Forelimb muscle (tissue), 1 donor: ENCODE measurements at regions not wholly inside any gene's neighbourhood (a gene's known extent, or its start where the extent isn't known, plus 50 kb on each side); places are given as distances from the start of the nearest gene placed in this dataset.
"Not testable (repeated sequence)": the region's sequence is repeated elsewhere in the genome, so short reads cannot be mapped to it uniquely, and the experiment has no call there.

Experiments used
- DNase-seq: peaks from one replicate; pipeline ENCODE4 v3.0.0-alpha.2; 2013; ENCODE audit warnings: low read depth

DNA sequence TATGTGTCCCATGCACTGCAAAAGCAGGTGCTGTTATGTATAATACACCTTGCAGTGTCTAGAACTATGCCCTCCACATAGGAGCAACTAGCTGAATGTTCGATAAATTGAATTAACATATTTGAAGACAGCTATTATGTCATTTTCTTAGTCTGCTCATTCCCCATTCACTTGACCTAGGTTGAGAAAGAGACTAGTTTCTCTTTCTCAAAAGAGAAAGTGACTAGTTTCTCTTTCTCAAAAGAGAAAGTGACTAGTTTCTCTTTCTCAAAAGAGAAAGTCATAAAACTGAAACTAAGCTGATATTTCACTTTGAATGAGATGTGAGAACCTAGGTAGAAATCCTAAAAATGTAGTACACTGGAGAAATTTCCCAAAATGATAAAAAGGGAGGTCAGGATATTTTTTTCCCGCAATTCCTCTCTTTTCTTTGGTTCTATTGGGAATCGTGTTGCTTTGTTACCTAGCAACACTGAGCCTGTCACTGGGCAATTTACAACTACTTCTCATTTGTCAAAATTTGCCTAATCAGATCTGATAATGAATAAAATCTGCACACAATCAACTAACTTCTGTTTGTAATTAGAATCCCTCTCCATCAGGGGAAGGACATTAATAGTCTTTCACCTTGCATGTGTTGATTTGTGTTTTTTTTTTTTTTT, 132.0 kb upstream of the GRIA1 start:
- no peak for DNase-seq

DNA sequence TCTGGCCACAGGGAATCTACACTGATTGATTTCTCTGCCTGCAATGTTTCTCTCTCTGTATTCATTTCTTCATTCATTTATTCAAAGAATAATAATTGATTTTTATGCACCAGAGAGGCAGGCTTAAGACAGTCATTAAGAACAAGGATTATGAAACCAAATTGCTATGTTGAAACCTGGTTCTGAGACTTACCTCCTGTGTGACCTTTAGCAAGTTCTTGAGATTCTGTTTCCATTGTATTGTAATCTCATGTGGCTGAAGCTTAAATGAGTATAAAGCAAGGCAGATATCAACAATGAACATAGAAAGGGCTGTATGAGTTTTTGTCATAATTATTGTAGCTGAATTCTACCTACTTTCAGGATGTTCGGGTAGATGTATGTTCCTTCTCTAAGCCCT, 129.6 kb upstream of the GRIA1 start:
- DNase-seq = no peak

DNA sequence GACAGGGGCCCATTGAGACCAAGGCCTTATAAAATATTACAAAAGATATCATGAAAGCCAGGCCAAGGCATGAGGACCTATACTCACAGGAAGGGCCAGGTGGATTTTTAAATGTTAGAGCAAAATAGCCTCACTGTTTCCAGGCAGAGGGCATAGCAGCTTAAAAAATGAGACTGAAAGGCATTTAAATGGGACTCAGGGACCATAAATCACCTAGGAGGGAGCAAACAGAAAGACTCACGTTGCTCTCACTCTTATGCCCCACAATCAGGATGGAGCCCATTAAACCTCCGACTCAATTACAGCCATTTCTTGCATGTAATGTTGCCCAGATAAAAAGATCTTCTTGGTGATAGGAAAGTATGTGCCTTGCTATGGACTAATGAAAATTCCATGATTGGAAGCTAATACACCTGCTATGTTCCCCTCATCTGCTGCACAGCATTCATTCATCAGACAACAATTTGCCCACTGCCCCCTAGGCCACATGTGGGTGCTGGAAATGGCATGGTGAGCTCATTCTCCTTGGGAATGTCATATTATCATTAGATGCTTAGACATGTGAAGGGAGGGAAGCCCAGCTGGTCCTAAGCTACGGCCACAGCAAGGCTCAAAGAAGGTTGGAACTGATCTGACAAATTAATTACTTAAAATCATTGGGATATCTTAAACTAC, 128.6 kb upstream of the GRIA1 start:
- DNase-seq = no peak

DNA sequence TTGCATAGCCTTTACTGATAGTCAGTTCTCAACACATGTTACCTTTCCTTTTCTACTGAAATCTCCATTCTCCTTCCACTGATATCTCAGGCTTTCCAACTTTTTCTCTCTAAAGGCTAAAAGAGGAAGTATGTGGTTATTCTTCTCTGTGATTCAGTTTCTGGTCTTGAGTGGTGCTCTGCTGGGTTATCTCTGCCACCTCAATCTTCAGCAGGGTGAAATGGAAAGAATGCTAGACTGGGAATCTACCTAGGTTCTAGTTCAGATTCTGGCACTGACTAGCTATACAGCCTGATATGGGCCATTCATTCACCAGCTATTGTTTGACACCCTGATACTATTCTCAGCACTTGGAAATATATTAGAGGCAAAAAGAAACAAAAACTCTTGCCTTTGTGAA, 124.9 kb upstream of the GRIA1 start:
- no peak for DNase-seq

DNA sequence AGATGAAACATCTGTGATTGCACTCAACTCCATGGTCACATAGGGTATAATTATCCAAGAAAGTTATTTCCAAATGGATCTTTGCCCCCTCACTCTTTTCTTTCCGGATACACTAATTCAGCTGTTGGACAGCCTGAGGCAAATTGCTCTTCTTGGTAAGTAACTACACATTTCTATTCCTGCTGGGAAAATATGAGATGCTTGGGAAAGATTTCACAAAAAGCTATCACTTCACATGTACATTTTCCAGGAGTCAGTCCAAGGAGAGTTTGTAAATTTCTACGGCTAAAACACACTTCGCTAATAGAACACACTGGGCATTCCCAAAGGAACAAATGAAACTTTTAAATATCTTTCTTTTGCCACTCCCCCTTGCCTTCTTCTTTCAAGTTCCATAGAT, 123.0 kb upstream of the GRIA1 start:
- peak; percentile 83 for DNase-seq

DNA sequence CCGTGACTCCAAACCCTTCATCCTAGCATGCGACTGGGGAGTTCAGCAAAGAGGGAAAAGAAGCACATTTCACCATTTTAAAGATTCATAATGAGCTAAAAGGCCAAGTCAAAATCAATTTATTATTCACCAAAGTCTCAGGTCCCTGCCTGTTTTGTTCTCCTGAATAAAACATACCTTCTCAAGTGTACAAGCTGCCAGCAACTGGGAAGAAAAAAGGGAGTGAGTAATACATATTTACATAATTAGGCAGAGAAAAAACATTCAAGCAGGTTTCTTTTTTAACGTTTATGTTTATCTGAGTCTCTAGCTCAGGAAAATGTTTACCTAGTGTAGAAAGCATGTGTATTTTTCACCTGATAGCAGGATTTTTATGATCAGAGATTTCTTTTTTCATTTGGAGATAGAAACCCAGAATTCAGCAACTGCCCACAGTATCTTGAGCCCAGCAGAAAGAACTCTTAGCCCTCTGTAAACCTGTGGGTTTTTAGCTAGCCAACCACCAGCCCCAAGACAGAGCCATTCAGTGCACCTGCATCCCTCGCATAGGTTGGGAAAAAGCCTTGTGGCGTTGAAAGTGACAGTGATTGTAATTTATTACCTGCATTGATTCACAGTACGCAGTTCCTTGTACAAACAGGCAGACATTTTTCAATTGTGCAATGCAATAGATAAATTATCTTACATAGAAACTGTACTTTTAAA, 117.9 kb upstream of the GRIA1 start:
- no peak for DNase-seq

DNA sequence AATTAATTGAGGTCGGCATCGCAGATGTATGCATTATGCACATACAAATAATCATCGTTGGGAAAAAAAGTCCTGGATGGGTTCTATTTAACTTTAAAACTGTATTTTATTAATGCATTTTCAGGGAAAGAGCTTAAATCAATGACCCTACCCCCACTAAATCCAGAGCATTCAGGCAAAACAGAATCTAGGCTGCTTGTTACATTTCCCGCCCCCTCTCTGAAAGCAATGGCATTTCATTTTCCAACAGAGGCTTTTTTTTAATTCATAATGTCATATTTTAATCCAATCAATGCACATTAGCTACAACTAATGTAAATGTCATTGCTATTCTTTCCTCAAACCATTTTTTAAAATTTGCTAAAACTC, 117.4 kb upstream of the GRIA1 start:
- DNase-seq = no peak

DNA sequence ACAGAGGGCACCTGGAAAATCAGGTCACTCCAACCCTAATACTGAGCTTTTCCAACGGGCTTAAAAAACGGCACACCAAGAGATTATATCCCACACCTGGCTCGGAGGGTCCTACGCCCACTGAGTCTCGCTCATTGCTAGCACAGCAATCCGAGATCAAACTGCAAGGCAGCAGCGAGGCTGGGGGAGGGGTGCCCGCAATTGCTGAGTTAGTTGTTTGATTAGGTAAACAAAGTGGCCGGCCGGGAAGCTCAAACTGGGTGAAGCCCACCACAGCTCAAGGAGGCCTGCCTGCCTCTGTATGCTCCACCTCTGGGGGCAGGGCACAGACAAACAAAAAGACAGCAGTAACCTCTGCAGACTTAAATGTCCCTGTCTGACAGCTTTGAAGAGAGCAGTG, 108.8 kb upstream of the GRIA1 start:
- not testable (repeated sequence) for DNase-seq

DNA sequence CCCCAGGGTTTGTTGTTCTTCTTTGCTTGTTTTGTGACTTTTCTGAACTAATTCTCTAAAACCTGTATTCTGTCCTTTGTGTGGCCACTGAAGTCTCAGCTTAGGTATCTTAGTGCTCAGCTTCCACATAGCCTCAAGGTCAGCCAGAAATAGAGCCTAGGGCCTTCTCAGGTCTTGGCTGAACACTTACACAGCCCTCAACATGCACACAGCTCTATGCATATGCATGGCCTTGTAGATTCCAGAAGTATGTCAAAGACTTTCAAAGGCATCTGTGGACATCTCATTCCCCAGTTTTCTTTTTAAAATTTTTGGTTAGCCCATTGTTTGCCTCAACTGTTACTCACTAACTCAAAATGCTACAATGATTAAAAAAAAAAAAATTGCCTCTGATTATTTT, 99.9 kb upstream of the GRIA1 start:
- DNase-seq = no peak

DNA sequence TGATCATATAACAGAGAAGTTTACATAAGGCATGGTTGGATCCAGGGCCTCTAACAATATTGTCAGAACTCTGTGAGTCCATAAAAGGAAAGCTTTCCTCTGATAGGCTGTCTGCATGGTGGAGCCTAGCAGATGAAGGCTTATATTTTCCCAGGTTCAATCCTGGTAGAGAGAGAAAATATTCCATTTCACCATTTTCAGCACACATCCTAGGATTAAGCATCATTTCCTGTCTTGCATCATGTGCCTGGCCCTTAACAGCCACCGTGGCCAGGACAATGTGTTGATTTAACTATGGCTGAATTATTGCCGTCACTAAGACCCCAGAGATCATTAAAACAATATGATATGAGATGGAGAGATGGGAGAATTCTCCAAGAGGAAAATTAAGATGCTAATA, 90.9 kb upstream of the GRIA1 start:
- DNase-seq = no peak

DNA sequence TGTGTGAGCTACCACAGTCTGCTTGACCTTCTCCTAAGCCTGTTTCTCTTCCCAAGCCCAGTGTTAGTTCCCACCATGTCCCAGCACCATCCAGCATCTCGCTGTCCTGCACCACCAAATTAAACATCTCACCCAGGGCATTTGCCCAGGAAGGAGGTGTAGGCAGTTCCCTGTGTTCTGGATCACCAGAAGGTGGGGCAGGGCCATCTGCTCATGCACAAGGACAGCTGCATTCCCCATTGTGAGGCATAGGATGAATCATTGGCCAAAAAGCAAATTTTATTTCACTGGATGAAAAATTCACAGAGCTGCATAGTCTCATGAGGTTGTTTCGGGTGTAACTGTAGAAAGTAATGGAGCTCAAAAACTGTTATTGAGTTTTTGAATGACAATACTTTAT, 89.5 kb upstream of the GRIA1 start:
- DNase-seq = no peak

DNA sequence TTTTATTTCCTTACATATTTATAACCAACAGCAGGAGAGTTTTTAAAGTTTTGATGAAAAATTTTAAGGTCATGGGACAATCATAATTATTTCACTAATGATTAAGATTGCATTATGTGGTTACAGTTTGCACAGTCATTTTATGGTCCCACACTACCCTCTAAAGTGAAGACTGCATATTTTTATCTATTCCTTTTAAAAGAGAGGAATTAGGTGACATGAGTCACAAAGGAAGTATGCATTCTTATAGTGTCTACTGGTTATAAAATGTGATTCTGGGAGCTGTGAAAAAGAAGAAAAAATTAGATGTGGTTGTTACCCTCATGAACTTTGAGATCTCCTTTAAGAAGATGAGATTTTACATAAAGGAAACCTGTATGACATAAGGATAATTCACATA, 87.9 kb upstream of the GRIA1 start:
- DNase-seq = no peak

DNA sequence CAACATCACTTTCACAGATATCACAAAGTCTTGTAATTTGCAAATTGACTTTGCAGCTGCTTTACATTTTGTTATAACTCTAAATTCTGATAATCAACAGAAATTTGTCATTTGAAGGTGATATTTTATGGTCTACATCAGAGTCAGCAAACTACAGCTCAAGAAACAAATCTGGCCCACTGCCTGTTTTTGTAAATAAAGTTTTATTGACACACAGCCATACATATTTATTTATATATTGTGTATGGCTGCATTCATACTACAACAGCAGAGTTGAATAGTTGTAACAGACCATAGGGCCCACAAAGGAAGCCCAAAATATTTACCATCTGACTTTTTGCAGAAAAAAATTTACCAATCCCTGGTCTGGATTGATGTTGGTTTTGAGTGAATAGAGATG, 87.0 kb upstream of the GRIA1 start:
- no peak for DNase-seq

DNA sequence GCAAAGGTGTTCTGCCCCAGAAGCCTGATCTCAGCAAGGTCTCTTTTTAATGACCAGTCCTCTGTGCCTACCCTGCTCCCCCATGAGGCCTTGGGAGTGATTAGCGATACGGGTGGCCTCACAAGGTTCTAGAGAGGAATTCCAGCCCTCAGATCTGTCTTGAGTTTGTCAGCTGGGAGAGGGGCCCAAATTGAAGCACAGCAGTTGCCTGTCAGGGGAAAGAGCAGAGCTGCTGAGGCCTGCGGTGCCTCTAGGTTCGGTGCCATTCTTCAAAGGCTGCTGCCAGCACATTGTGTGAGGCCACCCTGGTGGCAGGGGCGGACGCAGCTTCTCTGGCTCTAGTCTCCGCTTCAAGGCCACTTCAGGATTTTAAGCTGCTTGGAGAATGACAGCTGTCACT, 85.7 kb upstream of the GRIA1 start:
- DNase-seq = no peak

DNA sequence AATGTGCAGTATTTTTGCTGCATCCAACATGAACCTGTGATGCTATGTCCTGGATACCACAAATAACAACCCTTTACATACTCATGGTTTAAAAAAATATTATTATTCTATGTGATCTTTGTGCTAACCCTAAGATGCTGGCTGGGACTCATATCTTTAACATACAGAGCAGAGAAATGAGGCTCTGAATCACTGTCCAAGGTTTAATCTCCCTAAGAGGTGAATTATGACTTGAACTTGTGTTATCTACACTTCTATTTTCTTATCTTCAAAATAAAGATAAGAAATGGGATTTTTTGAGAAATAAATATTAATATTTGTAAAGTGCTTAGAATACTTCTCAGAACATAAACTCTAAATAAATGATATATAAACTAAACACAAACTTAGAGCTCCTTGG, 68.8 kb upstream of the GRIA1 start:
- DNase-seq = no peak

DNA sequence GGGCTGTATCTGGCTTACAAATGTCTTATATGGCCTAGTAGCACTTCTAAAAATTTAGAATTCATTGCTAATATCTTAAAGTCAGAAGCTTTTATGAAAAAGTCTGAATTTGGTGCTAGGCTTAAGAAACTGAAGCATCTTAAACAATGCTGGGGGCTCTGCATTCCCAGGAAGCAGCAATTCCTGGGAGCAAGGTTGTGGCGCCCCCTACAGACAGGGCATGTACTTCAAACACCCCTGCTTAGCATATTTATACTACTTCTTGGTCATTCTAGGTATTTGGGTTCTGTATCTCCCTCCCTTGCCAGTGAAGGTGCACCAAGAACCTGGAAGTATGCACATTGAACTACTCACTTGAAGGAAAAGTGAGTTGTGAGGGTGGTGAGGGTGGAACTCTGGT, 64.6 kb upstream of the GRIA1 start:
- DNase-seq = no peak

DNA sequence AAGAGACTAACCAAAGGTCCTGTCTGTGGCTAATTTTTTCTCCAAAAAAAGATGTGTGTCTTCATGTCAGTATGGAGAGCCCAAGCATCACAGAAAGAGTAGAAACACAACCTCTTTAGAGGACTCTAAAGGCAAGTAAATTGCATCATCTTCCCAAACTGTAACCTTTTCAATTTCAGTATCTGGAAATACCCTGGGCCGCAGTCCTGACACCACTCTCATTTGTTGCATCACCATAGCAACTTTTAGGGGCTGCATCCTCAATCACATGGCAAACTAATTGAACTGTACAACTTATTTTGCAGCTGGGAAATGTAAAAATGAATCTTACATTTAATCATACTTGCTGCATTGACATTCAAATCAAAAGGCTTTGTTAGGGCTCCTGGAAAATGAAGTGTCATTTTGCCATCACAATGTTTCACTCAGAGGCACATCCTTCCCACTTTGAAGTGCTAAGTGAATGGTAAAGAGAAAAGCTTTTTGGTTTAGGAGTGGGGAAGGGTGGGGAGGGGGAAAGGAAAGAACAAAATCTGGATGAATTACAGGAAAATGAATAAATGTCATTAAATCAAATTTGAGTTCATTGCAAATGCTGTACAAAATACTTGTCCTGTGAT, 60.6 kb upstream of the GRIA1 start:
- DNase-seq = no peak

DNA sequence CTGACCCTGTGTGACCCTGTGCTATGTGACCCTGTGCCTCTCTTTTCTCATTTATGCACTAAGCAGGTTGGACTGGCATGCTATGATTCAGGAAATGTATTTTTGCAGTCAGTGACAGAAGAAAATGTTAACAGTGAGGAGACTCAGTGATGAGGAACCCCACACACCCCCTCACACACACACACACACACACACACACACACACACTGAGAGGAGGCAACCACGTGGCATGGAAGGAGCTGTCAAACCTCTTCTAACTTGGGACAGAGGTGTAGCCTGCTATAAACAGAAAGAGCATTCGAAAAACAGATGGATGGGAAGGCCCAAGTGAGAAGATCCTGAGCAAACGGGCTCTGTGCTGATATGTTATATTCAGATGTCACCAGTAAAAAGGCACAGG, 57.9 kb upstream of the GRIA1 start:
- no peak for DNase-seq

DNA sequence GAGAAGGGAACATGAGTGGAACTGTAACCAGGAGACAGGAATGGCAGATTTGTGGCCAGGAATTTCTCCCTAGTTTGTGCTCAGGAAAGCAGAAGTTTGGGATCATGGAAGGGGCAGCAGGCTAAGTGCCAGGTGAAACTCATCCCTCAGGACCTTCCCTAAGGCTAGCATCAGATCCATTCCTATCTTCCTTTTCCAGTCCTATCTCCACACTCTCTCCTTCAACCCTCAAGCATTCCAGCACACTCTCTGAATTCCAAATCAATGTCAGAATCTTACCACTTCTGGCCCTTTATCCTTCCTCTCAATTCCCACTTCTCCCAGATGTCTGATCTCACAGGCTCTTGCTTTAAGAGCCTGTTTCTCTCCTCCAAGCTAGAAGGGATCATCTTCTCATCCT, 53.2 kb upstream of the GRIA1 start:
- peak; percentile 9 for DNase-seq

DNA sequence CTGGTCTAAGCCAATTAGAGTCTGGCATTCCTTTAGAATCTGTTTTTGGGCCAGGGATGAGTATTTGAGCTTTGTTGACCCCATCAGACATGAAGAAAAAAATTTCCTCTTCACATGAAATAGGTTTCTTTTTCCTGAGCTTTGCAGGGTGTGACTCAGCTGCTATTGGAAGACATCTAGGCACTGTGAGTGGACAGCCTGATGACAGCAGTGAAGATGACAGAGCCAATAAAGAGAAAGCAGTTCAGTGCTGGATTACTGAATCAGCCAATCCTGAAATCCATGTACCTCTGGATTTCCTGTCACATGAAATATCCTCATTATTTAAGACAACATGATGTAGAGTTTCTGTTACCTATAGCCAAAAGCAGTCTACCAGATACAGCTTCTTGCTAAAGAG, 51.3 kb upstream of the GRIA1 start:
- DNase-seq = no peak
